Medulla oblongata (tissue), 1 donor: ENCODE measurements at regions not wholly inside any gene's neighbourhood (a gene's known extent, or its start where the extent isn't known, plus 50 kb on each side); places are given as distances from the start of the nearest gene placed in this dataset.

ENCODE experiments used
- DNase-seq: peaks from one replicate; pipeline ENCODE4 v3.0.0-alpha.2; 2015; ENCODE audit errors: extremely low spot score

GRCh38 chr7:22563621-22564241, 63.7 kb upstream of the STEAP1B start:
- DNase-seq, result no peak

DNA sequence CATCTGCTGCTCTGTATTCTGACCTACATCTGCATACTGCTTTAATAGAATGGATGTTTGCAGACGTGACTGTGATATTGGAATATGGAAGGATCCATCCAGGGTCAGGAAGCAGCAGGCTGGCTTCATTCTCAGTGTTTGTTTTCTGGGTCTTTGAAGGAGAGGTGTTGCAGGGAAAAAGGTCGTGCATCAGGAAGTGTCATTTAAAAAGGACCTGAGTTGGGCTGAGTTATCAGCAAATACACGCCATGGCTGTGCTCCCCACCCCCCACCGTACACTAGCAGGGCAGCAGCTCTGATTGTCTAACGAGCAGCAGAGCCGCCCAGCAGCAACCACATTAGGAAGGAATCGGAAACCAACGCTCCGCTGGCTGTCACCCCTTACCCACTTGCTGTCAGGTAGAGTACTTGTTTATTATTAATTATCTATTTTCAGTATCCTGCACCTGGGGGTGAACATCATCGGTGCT, 63.1 kb upstream of the STEAP1B start:
- DNase-seq, result no peak

DNA sequence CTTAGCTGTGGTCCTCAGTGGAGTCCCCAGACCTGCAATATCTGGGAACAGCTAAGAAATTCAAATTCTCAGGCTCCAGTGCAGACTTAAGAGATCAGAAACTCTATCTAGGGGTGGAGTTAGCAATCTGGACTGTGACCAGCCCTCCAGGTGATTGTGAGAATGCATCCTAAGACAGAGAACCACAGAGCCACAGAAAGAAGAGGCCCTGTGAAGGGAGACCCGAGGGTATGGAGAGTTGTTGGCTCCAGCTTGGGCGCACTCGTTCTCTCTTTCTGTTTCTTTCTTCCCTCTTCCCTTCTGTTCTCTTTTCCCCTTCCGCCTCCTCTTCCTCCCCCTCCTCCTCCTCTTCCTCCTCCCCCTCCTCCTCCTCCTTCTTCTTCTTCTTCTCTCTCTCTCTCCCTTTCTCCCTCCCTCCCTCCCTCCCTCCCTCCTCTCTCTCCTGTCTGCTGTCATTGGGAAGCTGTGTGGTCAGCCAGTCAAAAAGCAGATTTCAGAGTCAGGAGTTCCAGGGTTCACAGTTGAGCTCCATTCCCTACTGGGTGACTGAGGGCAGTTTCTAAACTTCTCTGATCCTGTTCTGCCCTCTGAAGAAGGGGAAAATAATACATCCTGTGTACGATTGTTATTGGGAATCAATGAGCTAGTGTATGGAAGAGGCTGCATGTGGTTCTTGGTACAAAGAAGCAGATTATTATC, 62.1 kb upstream of the STEAP1B start:
- no peak for DNase-seq

DNA sequence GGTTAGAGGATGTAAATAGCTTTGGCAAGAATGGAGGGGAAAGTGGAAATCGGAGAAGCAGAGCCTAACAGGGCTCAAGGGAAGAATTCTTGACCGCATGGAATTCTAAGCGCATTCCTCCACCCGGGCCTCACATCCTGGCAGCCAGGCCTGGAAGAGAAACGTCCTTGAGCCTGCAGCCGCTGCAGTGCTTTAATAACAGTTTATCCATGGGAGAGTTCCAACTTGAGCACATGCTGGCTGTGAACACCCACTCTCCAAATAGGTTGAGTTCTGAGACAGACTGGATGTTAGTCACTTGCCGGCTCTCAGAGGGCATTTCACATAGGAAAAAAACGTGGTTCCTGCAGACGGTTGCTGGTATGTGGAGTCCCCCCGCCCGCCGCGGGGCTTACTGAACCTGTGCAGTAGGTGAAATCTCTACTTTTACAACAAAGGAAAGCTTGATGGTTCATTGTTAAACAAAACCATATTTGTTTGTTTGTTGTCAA, 61.4 kb upstream of the STEAP1B start:
- DNase-seq, result peak; percentile 50

DNA sequence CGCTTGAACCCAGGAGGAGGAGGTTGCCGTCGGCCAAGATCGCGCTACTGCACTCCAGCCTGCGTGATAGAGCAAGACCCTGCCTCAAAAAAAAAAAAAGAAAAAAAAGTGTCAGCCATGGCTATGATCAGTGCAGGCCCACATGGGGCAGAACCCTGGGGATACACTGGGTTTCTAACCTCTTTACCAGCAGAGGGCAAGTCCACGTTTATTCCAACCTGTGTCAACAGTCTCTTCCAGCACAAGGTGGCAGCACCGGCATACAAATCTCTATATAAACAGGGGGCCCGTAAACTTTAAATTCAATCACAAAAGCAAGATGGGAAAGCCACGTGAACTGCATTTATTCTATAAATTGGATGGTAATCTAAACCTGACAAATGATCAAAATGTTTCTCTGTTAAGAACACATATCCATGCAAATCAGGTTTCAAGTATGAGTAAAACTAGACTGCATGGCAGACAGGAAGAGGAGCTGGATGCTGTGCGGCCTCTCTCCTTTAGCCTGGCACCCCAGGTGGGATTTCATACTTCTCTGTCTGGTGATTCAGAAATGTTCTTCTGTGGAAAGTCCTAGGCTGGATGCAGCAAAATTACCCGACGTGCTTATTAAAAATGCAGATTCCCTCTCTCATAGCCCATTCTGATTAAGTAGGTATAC, 60.0 kb upstream of the STEAP1B start:
- peak; percentile 90 for DNase-seq

DNA sequence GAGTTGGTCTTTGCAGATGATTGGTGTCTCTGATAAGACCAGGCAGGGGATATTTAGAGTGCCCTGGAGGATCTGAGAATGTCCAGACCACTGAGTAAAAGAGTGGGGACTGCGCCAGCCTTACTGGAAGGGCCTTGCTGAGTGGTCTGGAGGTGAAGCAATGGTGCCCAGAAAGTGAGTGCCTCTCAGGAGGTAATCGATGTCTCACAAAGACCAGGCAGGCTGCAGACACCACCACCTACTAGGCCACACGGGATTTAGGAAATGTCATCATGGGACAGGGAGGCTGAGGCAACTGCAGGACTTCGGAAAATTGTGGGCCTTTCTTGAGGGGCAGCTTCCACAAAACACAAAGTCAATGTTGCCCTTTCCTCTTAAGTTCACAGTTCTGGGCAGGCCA, 57.2 kb upstream of the STEAP1B start:
- no peak for DNase-seq

DNA sequence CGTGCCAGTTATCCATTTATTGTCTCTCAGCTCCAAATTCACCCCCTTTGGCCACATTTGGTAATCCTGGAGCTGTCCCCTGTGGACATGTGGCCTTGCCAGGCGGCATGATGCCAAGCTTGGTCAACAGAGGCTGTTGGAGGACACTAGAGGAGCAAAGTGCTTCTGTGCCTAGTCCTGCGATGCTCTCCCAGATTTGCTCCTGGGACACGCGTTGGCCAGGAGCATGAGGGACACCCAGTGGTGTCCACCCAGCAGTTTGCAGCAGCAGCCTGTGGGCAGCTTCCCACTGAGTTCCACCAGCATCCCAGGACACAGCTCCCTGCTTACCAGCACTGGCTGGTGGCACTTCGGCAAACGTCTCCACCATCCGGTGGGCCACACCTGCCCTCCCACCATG, 55.5 kb upstream of the STEAP1B start:
- DNase-seq, result no peak

- DNase-seq, result no peak
Measured at GRCh38 chr7:22554184-22554583, 54.2 kb upstream of the STEAP1B start.

- no peak for DNase-seq
Measured at GRCh38 chr7:22551768-22552513, 52.0 kb upstream of the STEAP1B start.

DNA sequence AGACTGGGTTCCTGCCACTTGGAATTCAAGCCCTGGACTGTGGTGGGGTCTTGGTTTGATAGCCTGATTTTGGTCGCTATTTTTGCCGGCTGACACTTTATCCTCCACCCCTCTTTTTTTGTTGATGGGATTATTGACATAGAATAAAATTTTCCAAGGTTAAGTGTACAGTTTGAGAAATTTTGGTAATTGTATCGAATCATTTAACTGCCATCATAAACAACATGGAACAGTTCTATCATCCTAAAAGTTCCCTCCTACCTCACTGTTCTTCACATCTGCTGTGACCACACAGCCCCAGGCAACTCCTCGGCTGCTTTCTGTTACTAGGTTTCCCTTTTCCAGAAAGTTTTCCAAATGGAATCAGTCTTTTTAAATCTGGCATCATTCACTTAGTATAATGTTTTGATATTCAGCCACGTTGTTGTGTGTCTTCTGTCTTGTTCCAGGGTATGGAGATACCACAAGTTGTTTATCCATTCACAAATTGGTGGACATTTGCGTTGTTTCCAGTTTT, 50.6 kb upstream of the STEAP1B start:
- no peak for DNase-seq

- no peak for DNase-seq
Measured at GRCh38 chr7:22549667-22550513, 49.9 kb upstream of the STEAP1B start.
